HEK293 (cell line): ENCODE measurements at regions not wholly inside any gene's neighbourhood (a gene's known extent, or its start where the extent isn't known, plus 50 kb on each side); places are given as distances from the start of the nearest gene placed in this dataset.

Source experiments
- CTCF ChIA-PET: fragments of 350-600 bp; formaldehyde crosslinking; extraction: SDS; loops from one replicate; lab custom pipeline; 2021; ENCODE audit warnings: antibody characterized with exemption; lab: Yijun Ruan, JAX
- POLR2A ChIA-PET: fragments of 300-600 bp; formaldehyde crosslinking; extraction: SDS; loops from one replicate; lab custom pipeline; 2020; ENCODE audit warnings: antibody characterized with exemption, inconsistent platforms; lab: Yijun Ruan, JAX
- H3K27ac ChIP-seq: fragments of 200-500 bp; sonication (Bioruptor generic); 2 replicates; pipeline ENCODE4 v1.5.1; 2014; ENCODE audit warnings: low read depth, low read length, control low read depth, inconsistent platforms; ENCODE audit errors: extremely low read depth
- H3K36me3 ChIP-seq, 2 experiments: fragments of 200-500 bp in 1 of 2; sonication (Bioruptor generic) in 1 of 2; 1 replicate in 1 of 2; 2 replicates in 1 of 2; pipeline ENCODE4 v1.5.1; 2014 to 2017; ENCODE audit warnings: inconsistent platforms in 2 of 2, low read length in 2 of 2; ENCODE audit not compliant: control insufficient read depth in 2 of 2, insufficient read depth in 1 of 2
- H3K4me1 ChIP-seq: fragments of 200-500 bp; sonication (Bioruptor generic); 2 replicates; pipeline ENCODE4 v1.5.1; 2014; ENCODE audit warnings: mild to moderate bottlenecking, low read length, inconsistent platforms; ENCODE audit not compliant: control insufficient read depth, insufficient read depth
- H3K4me3 ChIP-seq: 2 replicates; pipeline ENCODE4 v1.5.1; 2011; ENCODE audit warnings: low read depth, mild to moderate bottlenecking, control low read depth, low read length, moderate library complexity
- H3K9me3 ChIP-seq: fragments of 200-500 bp; sonication (Bioruptor generic); 2 replicates; pipeline ENCODE4 v1.5.1; 2014; ENCODE audit warnings: low read depth, low read length, inconsistent platforms; ENCODE audit not compliant: control insufficient read depth, insufficient read depth
- ATF2 ChIP-seq: fragments of 450-650 bp; formaldehyde crosslinking; IDR thresholded peaks from 2 replicates; pipeline ENCODE4 v1.5.1; 2016; ENCODE audit warnings: missing biosample characterization, missing genetic modification characterization, low read depth
- EGR2 ChIP-seq: fragments of 450-650 bp; formaldehyde crosslinking; IDR thresholded peaks from 2 replicates; pipeline ENCODE4 v1.5.1; 2016; ENCODE audit warnings: low read depth, missing biosample characterization, missing genetic modification characterization
- GLI2 ChIP-seq: fragments of 450-650 bp; formaldehyde crosslinking; IDR thresholded peaks from 2 replicates; pipeline ENCODE4; 2017; ENCODE audit warnings: missing biosample characterization, missing genetic modification characterization, low read depth, borderline replicate concordance
- KLF17 ChIP-seq: fragments of 450-650 bp; formaldehyde crosslinking; IDR thresholded peaks from 2 replicates; pipeline ENCODE4 v1.5.1; 2016; ENCODE audit warnings: missing biosample characterization, missing genetic modification characterization
- PRDM2 ChIP-seq: fragments of 450-650 bp; formaldehyde crosslinking; IDR thresholded peaks from 2 replicates; pipeline ENCODE4 v1.5.1; 2016; ENCODE audit warnings: missing biosample characterization, missing genetic modification characterization, borderline replicate concordance
- SETDB1 ChIP-seq: IDR thresholded peaks from one replicate; pipeline ENCODE4 v1.6.1; 2017; ENCODE audit warnings: mild to moderate bottlenecking, low read length, moderate library complexity, mixed read lengths; ENCODE audit not compliant: insufficient read length
- TRIM28 ChIP-seq: IDR thresholded peaks from 2 replicates; pipeline ENCODE4 v1.6.1; 2011; ENCODE audit warnings: low read length, control low read depth, borderline replicate concordance
- ZFP3 ChIP-seq: fragments of 450-650 bp; formaldehyde crosslinking; IDR thresholded peaks from 2 replicates; pipeline ENCODE4 v1.5.1; 2016; ENCODE audit warnings: low read depth, missing biosample characterization, missing genetic modification characterization
- ZNF148 ChIP-seq: fragments of 450-650 bp; formaldehyde crosslinking; IDR thresholded peaks from 2 replicates; pipeline ENCODE4 v1.5.0; 2017; ENCODE audit warnings: missing biosample characterization, missing genetic modification characterization, borderline replicate concordance
- ZNF169 ChIP-seq: fragments of 450-650 bp; formaldehyde crosslinking; IDR thresholded peaks from 2 replicates; pipeline ENCODE4 v1.5.1; 2016; ENCODE audit warnings: missing biosample characterization, missing genetic modification characterization
- ZNF18 ChIP-seq: fragments of 450-650 bp; formaldehyde crosslinking; IDR thresholded peaks from 2 replicates; pipeline ENCODE4 v1.5.1; 2016; ENCODE audit warnings: missing biosample characterization, missing genetic modification characterization
- ZNF248 ChIP-seq: fragments of 450-650 bp; formaldehyde crosslinking; IDR thresholded peaks from 2 replicates; pipeline ENCODE4 v1.5.1; 2017; ENCODE audit warnings: missing biosample characterization, missing genetic modification characterization
- ZNF266 ChIP-seq: fragments of 450-650 bp; formaldehyde crosslinking; IDR thresholded peaks from 2 replicates; pipeline ENCODE4 v1.5.1; 2016; ENCODE audit warnings: missing biosample characterization, missing genetic modification characterization, low read depth
- ZNF394 ChIP-seq: fragments of 450-650 bp; formaldehyde crosslinking; IDR thresholded peaks from 2 replicates; pipeline ENCODE4 v1.5.1; 2016; ENCODE audit warnings: missing biosample characterization, missing genetic modification characterization, mild to moderate bottlenecking, moderate library complexity, borderline replicate concordance
- ZNF488 ChIP-seq: fragments of 450-650 bp; formaldehyde crosslinking; IDR thresholded peaks from 2 replicates; pipeline ENCODE4 v1.5.1; 2016; ENCODE audit warnings: missing biosample characterization, missing genetic modification characterization
- ZNF521 ChIP-seq: fragments of 450-650 bp; formaldehyde crosslinking; IDR thresholded peaks from 2 replicates; pipeline ENCODE4 v1.5.1; 2017; ENCODE audit warnings: missing biosample characterization, mild to moderate bottlenecking, missing genetic modification characterization
- ZNF529 ChIP-seq: fragments of 450-650 bp; formaldehyde crosslinking; IDR thresholded peaks from 2 replicates; pipeline ENCODE4 v1.5.1; 2017; ENCODE audit warnings: missing genetic modification characterization, missing biosample characterization; ENCODE audit not compliant: insufficient replicate concordance
- ZNF624 ChIP-seq: fragments of 450-650 bp; formaldehyde crosslinking; IDR thresholded peaks from 2 replicates; pipeline ENCODE4 v1.5.1; 2017; ENCODE audit warnings: missing biosample characterization, missing genetic modification characterization
- ZNF701 ChIP-seq: fragments of 450-650 bp; formaldehyde crosslinking; IDR thresholded peaks from 2 replicates; pipeline ENCODE4 v1.5.1; 2016; ENCODE audit warnings: missing biosample characterization, missing genetic modification characterization
- ZNF777 ChIP-seq: fragments of 450-650 bp; formaldehyde crosslinking; IDR thresholded peaks from 2 replicates; pipeline ENCODE4 v1.5.1; 2017; ENCODE audit warnings: missing biosample characterization, missing genetic modification characterization, borderline replicate concordance
- ZSCAN16 ChIP-seq: fragments of 450-650 bp; formaldehyde crosslinking; IDR thresholded peaks from 2 replicates; pipeline ENCODE4 v1.5.1; 2016; ENCODE audit warnings: missing biosample characterization, missing genetic modification characterization
- ZXDB ChIP-seq: fragments of 450-650 bp; formaldehyde crosslinking; IDR thresholded peaks from 2 replicates; pipeline ENCODE4 v1.5.1; 2016; ENCODE audit warnings: missing biosample characterization, missing genetic modification characterization

GRCh38 chr1:4527819-4528218 is 126.6 kb upstream of the AJAP1 start:
- no peak overlapping the region for H3K27ac ChIP-seq
- no peaks in the 10 kb centered on the region for H3K4me1 ChIP-seq
- CTCF ChIA-PET: no interaction called here
- TF ChIP-seq ZSCAN16 (tag by site-specific recombination) (no peak), ZNF529 (tag by site-specific recombination) (no peak), ZNF624 (tag by site-specific recombination) (no peak), ZXDB (tag by site-specific recombination) (no peak), ZNF521 (tag by site-specific recombination) (no peak), ZFP3 (tag by site-specific recombination) (no peak), ZNF248 (tag by site-specific recombination) (no peak), ZNF777 (no peak), ZNF148 (tag by site-specific recombination) (no peak), GLI2 (no peak), PRDM2 (tag by site-specific recombination) (no peak)
- H3K9me3 ChIP-seq: no peaks in the 10 kb centered on the region
- H3K36me3 ChIP-seq: no peaks in the 10 kb centered on the region
- H3K4me3 ChIP-seq: no peak overlapping the region
- POLR2A ChIA-PET: no interaction called here

GRCh38 chr1:4528590-4528989 is 125.8 kb upstream of the AJAP1 start:
- H3K4me1 ChIP-seq: no peaks in the 10 kb centered on the region
- ChIA-PET CTCF (no interaction called here), POLR2A (no interaction called here)
- H3K9me3 ChIP-seq: no peaks in the 10 kb centered on the region
- H3K4me3 ChIP-seq: no peak overlapping the region
- no peak overlapping the region for H3K27ac ChIP-seq
- no peak for TF ChIP-seq KLF17 (tag by site-specific recombination)
- no peak for TF ChIP-seq ZNF169
- TF ChIP-seq ZNF701 (tag by site-specific recombination): no peak
- TF ChIP-seq ZNF18 (tag by site-specific recombination): no peak
- TF ChIP-seq ZNF394: no peak
- no peak for TF ChIP-seq ATF2
- TF ChIP-seq ZNF266 (tag by site-specific recombination): no peak
- TF ChIP-seq TRIM28: no peak
- TF ChIP-seq ZNF488 (tag by site-specific recombination): no peak
- no peak for TF ChIP-seq EGR2 (tag by site-specific recombination)
- no peak for TF ChIP-seq SETDB1
- TF ChIP-seq, all 188 proteins: peak for 0
- H3K36me3 ChIP-seq: no peaks in the 10 kb centered on the region
